Smooth muscle cell (in vitro differentiated cells): ENCODE measurements at regions not wholly inside any gene's neighbourhood (a gene's known extent, or its start where the extent isn't known, plus 50 kb on each side); places are given as distances from the start of the nearest gene placed in this dataset.

Experiments used
- DNase-seq: peaks from one replicate; lab custom pipeline; 2025; ENCODE audit not compliant: unreplicated experiment; lab: John Stamatoyannopoulos, UW
- H2AFZ ChIP-seq: fragments of 200-600 bp; sonication (generic); 2 replicates; pipeline ENCODE4 v1.6.0; 2016; ENCODE audit warnings: antibody characterized with exemption, low read depth, mild to moderate bottlenecking
- H3F3A ChIP-seq: fragments of 200-600 bp; sonication (generic); 2 replicates; pipeline ENCODE4 v1.6.0; 2017; ENCODE audit warnings: antibody characterized with exemption, low read depth
- H3K27ac ChIP-seq: fragments of 200-600 bp; sonication (generic); 2 replicates; pipeline ENCODE4 v1.5.1; 2016; ENCODE audit warnings: low read depth, mild to moderate bottlenecking
- H3K27me3 ChIP-seq: fragments of 200-600 bp; sonication (generic); 2 replicates; pipeline ENCODE4 v1.6.1; 2016; ENCODE audit warnings: low read depth, mild to moderate bottlenecking
- H3K36me3 ChIP-seq: fragments of 200-600 bp; sonication (generic); 2 replicates; pipeline ENCODE4 v1.5.1; 2016; ENCODE audit warnings: low read depth
- H3K4me1 ChIP-seq: fragments of 200-600 bp; sonication (generic); 2 replicates; pipeline ENCODE4 v1.5.1; 2016; ENCODE audit warnings: low read depth
- H3K4me2 ChIP-seq: fragments of 200-600 bp; sonication (generic); 2 replicates; pipeline ENCODE4 v1.6.0; 2016; ENCODE audit warnings: mild to moderate bottlenecking
- H3K4me3 ChIP-seq: fragments of 200-600 bp; sonication (generic); 2 replicates; pipeline ENCODE4 v1.5.1; 2016; ENCODE audit warnings: mild to moderate bottlenecking
- H3K79me2 ChIP-seq: fragments of 200-600 bp; sonication (generic); 2 replicates; pipeline ENCODE4 v1.6.0; 2016; ENCODE audit warnings: low read depth, mild to moderate bottlenecking
- H3K9ac ChIP-seq: fragments of 200-600 bp; sonication (generic); 2 replicates; pipeline ENCODE4 v1.6.0; 2016; ENCODE audit warnings: low read depth
- H3K9me3 ChIP-seq: fragments of 200-600 bp; sonication (generic); replicated peaks from 2 replicates; pipeline ENCODE4 v1.5.1; 2016; ENCODE audit warnings: low read depth
- H4K20me1 ChIP-seq: fragments of 200-600 bp; sonication (generic); 2 replicates; pipeline ENCODE4 v1.6.0; 2016; ENCODE audit warnings: low read depth
- CTCF ChIP-seq: fragments of 200-600 bp; sonication (generic); IDR thresholded peaks from 2 replicates; pipeline ENCODE4 v1.5.1; 2017; ENCODE audit warnings: borderline replicate concordance, mild to moderate bottlenecking, antibody characterized with exemption; ENCODE audit not compliant: insufficient read depth, poor library complexity, severe bottlenecking
- WGBS: methylation state at CpG from one replicate; pipeline ENCODE4 v1.1.7; 2016; ENCODE audit warnings: low lambda C conversion rate; 5-methylcytosine and 5-hydroxymethylcytosine counted together

- Histone ChIP-seq H3K27ac (no peak overlapping the region), H3K36me3 (no peaks in the 10 kb centered on the region), H3K9me3 (no peaks in the 10 kb centered on the region), H3K79me2 (no peaks in the 10 kb centered on the region), H3K9ac (no peak overlapping the region), H3K4me3 (no peak overlapping the region), H2AFZ (no peak overlapping the region), H3K4me1 (no peaks in the 10 kb centered on the region), H3K27me3 (no peaks in the 10 kb centered on the region), H3F3A (no peaks in the 10 kb centered on the region), H4K20me1 (no peaks in the 10 kb centered on the region), H3K4me2 (no peak overlapping the region)
- 77% methylated on average over 6 of the region's 6 CpGs for WGBS
- no peak for DNase-seq
- no peak for TF ChIP-seq CTCF
These were observed 189.4 kb downstream of the MATN1 start for GRCh38 chr1:30533796-30534550.

- Histone ChIP-seq H3K27ac (no peak overlapping the region), H3K36me3 (no peaks in the 10 kb centered on the region), H2AFZ (no peak overlapping the region), H3K4me2 (no peak overlapping the region), H3K4me1 (no peaks in the 10 kb centered on the region), H4K20me1 (no peaks in the 10 kb centered on the region), H3K9me3 (no peaks in the 10 kb centered on the region), H3F3A (no peaks in the 10 kb centered on the region), H3K27me3 (no peaks in the 10 kb centered on the region), H3K79me2 (no peaks in the 10 kb centered on the region), H3K4me3 (no peak overlapping the region), H3K9ac (no peak overlapping the region)
- WGBS, result 70% methylated on average over 3 of the region's 3 CpGs
- no peak for TF ChIP-seq CTCF
- DNase-seq, result no peak
These were observed 190.2 kb downstream of the MATN1 start for GRCh38 chr1:30533141-30533540.

- 88% methylated on average over 3 of the region's 3 CpGs for WGBS
- no peak for TF ChIP-seq CTCF
These were observed 190.8 kb downstream of the MATN1 start for GRCh38 chr1:30532621-30533020.

DNA sequence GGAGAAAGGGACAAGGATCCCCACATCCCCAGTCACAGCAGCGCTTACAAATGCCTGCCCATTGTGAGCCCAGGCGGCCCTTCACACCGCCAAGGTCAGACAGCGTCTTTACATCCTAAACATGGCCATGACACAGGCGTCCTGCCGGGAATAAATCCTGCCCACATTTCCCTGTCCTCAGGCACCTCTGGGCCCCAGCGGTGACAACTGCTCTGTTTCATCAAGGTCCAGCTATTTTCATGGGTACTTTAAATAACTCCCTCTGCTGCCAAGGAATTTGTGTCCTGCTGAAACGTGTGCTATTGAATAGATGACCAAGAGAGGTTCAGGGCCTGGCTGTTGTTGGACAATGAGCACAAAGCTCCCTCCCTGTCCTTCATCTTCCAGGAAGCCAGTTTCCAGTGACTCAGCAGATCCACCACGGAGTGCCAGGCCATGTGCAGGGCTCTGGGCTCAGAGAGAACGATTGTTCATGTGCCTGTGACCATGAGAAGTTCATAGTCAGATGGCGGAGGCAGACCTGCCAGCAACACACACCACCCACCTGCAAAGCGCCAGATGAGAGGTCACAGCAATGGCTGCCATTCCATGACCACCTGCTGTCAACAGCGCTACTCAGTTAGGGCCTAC is 195.8 kb downstream of the MATN1 start:
- H3F3A ChIP-seq, result peaks cover 8% of the 10 kb centered on the region
- H3K36me3 ChIP-seq, result no peaks in the 10 kb centered on the region
- no peaks in the 10 kb centered on the region for H3K79me2 ChIP-seq
- no peaks in the 10 kb centered on the region for H3K9me3 ChIP-seq
- no peak overlapping the region for H3K4me3 ChIP-seq
- no peak overlapping the region for H3K4me2 ChIP-seq
- no peaks in the 10 kb centered on the region for H3K4me1 ChIP-seq
- no peak overlapping the region for H3K27ac ChIP-seq
- H3K9ac ChIP-seq, result no peak overlapping the region
- no peak for TF ChIP-seq CTCF
- no peak for DNase-seq
- no peaks in the 10 kb centered on the region for H3K27me3 ChIP-seq
- WGBS, result 71% methylated on average over 13 of the region's 13 CpGs
- H2AFZ ChIP-seq, result no peak overlapping the region
- no peaks in the 10 kb centered on the region for H4K20me1 ChIP-seq

More at GRCh38 chr1:30532621-30533020, 190.8 kb downstream of the MATN1 start:
- no peak overlapping the region for H3K27ac ChIP-seq
- no peaks in the 10 kb centered on the region for H3K27me3 ChIP-seq
- H3K9me3 ChIP-seq, result no peaks in the 10 kb centered on the region
- no peak overlapping the region for H2AFZ ChIP-seq
- H3F3A ChIP-seq, result no peaks in the 10 kb centered on the region
- H3K4me1 ChIP-seq, result no peaks in the 10 kb centered on the region
- no peak overlapping the region for H3K9ac ChIP-seq
- no peak overlapping the region for H3K4me3 ChIP-seq
- H4K20me1 ChIP-seq, result no peaks in the 10 kb centered on the region
- no peaks in the 10 kb centered on the region for H3K79me2 ChIP-seq
- no peak for DNase-seq
- H3K36me3 ChIP-seq, result no peaks in the 10 kb centered on the region
- no peak overlapping the region for H3K4me2 ChIP-seq
